GM21447 (cell line): ENCODE measurements at regions not wholly inside any gene's neighbourhood (a gene's known extent, or its start where the extent isn't known, plus 50 kb on each side); places are given as distances from the start of the nearest gene placed in this dataset.

Experiments used
- ATAC-seq: cut with Tn5 transposase; IDR thresholded peaks from one replicate; pipeline ENCODE4 v1.9.1; 2021; ENCODE audit not compliant: unreplicated experiment

- no peak for ATAC-seq
Measured at GRCh38 chr1:82923931-82924330, 1075.0 kb downstream of the TTLL7 start.

- no peak for ATAC-seq
Measured at GRCh38 chr1:82921759-82922158, 1077.2 kb downstream of the TTLL7 start.

DNA sequence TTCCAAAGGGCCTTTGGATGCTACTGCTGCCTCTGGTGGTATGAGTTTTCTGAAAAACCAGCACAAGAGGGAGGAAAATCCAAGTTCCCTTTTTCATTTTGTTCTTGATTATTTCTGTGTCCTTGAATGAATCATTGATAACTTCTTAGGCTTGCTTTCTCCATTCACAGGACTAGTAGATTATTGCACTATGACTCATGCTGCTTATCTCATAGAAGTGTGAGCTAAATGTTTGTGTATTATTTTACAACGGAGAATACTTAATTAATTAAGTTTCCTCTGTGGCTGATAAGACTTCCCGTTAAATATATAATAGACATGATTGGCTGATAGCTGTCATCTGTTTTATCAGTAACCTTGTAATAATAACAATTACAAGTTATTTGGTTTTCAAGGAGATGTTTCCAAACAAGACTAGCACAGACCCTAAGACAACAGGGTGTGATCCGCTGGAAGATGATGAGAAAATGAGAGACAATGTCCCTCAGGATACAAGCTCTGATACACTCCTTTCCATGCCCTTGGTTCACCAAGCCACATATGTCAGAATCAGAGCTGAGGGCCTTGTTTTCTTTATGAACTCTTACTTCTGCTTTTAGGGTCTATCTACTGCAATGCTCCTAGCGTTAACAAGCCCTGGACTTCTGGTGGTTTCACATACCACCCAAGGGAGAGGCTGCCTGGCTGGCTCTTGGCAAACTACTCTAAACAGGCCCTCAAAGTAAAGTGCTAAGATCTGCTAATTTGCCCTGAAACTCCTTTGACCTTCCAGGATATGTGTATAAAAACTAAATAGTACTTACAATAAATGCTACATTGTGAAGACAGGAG is 1078.3 kb downstream of the TTLL7 start:
- no peak for ATAC-seq

- ATAC-seq: no peak
Measured at GRCh38 chr1:82919837-82920236, 1079.1 kb downstream of the TTLL7 start.

DNA sequence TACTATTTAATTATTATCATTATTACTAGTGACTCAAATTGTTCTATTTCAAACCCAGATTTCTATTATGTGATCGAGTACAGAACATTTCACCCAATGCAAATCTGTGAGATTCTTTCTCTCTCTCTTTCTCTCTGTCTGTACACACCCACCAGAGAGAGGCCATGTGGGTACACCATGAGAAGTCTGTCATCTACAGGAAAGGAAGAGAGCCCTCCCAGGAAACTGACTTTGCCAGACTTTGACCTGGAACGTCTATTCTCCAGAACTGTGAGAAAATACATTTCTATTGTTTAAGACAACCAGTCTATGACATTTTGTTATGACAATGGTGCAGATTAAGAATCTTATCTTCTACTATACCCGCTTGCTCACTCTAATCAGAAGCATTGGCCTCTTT is 1091.6 kb downstream of the TTLL7 start:
- no peak for ATAC-seq

DNA sequence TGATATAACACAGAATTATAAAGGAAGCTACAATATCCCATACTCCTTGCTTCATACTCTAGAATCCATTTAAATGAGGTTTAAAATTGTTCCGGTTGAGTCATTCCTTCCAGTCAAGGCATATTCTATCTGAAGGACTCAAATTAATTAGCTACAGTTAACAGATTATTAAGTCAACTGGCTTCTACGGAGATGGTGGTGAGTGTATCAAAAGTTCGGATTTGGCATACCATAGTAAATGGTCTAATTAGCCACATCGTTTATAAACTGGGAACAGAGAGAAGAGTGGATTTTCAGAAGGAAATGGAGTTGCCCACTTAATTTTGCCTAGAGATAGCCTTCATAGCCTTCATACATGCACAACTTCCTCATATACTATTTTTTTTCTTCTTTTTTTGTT is 1095.3 kb downstream of the TTLL7 start:
- ATAC-seq: no peak

- ATAC-seq: no peak
Measured at GRCh38 chr1:82901561-82901960, 1097.4 kb downstream of the TTLL7 start.

- no peak for ATAC-seq
Measured at GRCh38 chr1:82901118-82901517, 1097.8 kb downstream of the TTLL7 start.

DNA sequence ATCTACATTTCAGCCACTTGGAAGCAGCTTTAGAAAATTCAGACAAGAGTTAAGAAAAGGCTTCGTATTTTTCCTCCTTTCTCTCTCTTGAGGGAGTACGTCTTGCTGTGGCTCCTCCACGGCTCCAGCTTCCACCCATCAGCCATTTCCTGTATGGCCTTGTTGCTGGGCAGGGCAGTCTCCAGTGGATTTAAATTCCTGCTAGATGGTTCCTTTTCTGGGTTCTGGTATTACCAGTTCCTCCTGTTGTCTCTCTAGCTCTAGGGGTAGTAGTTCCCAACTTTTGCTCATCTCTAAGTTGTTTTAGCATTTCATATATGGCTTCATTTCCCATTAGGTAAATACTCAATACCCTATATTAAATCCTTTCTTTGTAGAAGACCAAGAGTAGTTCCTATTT is 1098.3 kb downstream of the ADGRL2 start:
- ATAC-seq: no peak

- ATAC-seq: no peak
Measured at GRCh38 chr1:82897549-82897948, 1096.8 kb downstream of the ADGRL2 start.

DNA sequence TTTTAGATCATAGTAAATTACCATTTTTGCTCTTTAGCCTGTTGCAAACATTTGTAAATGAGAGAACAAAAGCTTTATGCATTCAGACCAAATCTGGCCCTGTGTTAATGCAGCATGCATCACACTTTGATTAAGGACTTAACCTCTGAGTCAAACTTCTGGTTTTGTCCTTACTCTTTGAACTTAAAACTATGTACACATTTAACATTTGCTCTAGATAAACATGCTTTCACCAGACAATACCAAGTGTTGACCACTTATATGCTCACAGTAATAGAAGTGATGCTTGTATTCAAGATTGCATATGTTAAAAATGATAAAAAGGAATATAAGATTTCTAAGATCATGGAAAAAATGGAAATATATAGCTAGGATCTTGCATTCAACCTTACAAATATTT is 1095.3 kb downstream of the ADGRL2 start:
- no peak for ATAC-seq

- ATAC-seq: no peak
Measured at GRCh38 chr1:82894635-82895034, 1093.9 kb downstream of the ADGRL2 start.

DNA sequence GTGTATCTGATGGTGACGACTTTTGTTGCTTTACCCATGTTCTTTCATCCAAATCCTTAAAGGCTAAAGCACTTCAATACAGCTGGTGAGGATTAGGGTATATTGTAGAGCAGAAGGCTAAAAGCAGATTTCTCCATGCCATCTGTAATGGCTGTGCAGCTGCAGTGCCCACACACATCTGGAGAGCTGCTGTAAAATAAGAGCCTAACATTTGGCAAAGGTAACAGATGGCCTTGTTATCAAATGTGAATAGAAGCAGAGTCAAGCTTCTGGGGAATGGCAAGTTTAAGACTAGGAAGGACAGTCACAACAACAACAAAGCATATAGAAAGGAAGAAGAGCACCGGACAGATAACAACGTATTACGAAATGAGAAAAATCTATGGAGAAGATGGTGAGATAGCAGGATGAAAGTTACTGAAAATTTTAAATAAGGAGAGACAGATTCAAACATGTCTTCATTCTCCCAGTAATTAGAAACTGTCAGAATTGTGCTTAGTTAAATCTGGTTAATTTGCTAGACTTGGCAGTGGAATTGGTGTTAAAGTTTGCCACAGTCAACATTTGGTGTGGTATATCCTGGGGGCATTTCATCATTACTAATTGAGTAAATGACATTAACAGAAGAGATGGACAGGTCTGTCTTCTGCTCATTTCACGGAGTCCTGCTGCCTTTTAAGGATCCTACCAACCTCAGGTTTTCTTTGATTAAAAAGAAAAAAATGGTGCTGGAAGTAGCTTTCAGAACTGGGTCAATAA is 1093.2 kb downstream of the ADGRL2 start:
- ATAC-seq: no peak

DNA sequence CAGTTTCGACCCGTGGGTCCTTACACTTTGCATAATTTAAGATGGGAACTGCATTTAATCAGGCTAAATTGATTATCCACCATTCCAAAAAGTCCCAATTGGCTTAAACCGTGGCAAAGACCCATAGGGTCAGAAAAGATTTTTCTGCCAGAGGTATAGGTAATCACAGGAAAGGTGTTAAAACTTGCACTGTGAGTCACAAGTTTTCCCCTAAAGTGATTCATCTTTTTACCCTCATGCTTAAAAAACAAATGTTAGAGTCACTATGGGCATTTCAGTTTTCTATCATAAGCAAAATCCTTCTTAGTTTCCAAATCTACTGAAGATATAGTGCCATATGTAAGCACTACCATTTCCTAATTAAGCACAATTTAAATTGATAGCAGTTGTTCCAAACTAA is 1079.8 kb downstream of the ADGRL2 start:
- no peak for ATAC-seq

GRCh38 chr1:82879701-82880305 is 1079.1 kb downstream of the ADGRL2 start:
- no peak for ATAC-seq

DNA sequence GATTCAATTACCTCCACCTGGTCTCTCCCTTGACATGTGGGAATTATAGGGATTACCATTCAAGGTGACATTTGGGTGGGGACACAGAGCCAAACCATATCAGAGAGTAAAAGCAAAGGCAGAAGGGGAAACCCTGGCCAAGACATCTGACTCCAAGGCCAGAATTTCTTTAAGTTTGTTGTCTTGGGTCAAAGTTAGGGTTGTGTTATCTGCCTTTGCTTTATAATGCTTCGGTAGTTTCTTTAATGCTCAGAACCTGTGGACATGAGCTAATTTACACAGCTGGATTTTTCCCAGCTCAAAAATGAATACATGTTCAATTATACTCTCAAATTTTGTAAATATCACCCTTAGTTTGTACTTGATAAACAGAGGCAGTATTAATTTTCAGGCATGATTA is 1074.4 kb downstream of the ADGRL2 start:
- no peak for ATAC-seq

DNA sequence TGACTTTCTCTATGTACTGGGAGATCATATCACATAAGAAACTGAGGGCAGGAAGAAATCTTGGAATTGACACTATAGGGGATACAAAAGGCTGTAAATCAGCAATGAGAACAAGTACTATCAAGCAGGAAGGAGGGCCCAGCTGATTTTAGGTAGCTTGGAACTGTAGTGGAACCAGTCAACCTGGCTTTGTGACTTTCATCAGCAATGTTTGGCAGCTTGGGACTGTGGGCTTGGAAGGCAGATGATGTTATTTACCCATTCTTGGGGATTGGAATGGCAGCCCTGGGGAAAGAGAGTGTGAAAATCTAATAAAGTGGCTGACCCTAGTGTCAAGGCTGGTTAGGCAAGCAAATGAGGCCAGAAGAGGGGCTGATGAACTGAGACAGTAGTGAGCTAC is 1073.3 kb downstream of the ADGRL2 start:
- no peak for ATAC-seq

DNA sequence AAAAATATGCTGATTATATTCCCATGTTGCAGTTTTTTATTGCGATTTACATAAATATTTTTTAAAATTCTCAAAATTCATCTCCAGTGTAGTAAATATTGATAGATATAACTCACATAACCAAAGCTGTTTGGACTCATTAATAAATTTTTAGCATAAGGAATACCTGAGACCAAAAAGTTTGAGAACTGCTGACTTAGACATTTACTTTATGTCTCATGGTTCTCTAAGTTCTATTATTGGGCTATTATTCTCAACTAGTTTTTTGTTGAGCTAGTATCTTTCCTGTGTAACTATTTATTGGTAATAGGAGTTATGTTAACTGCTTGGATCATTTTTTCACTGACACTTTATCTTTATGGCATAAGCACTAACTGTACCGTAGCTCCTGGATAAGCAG is 1069.6 kb downstream of the ADGRL2 start:
- no peak for ATAC-seq

- no peak for ATAC-seq
Measured at GRCh38 chr1:82867781-82868180, 1067.0 kb downstream of the ADGRL2 start.

DNA sequence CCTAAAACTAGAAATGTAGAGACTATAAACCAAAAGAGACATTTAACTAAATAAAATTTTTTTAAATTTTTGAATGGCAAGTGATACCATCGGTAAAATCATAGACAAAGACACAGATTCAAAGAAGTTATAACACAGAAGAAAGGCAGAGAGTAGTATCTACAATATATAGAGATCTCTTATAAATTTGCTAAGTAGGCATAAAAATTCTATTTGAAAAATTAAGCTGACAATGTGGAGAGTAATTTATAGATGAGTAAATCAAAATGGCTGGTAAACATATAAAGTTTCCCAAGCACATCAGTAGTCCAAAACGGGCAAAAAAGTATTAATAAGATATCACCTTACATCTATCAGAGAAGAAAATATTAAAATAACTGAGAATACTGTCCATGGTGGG is 1061.0 kb downstream of the ADGRL2 start:
- ATAC-seq: no peak

- ATAC-seq: no peak
Measured at GRCh38 chr1:82858031-82858430, 1057.3 kb downstream of the ADGRL2 start.

DNA sequence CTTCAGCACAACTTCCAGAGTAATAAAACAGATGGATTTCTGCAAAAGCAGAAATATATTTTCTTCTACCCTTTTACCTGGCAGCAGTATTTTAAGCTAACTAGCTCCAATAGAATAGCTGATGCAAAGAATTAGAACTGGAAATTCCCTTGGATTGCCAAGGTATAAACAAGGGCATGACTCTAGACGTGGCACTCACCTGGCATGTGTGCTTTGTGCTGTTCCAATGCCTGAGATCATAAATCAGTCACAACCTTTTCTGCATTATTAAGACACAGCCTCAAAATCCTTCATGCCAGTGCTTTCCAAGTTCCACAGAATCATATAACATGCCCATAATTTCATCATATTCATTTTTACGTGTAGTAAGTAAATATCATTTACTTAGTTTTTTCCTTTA is 1048.7 kb downstream of the ADGRL2 start:
- ATAC-seq: no peak
